ENCODE measurements at regions not wholly inside any gene's neighbourhood (a gene's known extent, or its start where the extent isn't known, plus 50 kb on each side); places are given as distances from the start of the nearest gene placed in this dataset.
"Not testable (repeated sequence)": the region's sequence is repeated elsewhere in the genome, so short reads cannot be mapped to it uniquely, and the experiment has no call there.

DNA sequence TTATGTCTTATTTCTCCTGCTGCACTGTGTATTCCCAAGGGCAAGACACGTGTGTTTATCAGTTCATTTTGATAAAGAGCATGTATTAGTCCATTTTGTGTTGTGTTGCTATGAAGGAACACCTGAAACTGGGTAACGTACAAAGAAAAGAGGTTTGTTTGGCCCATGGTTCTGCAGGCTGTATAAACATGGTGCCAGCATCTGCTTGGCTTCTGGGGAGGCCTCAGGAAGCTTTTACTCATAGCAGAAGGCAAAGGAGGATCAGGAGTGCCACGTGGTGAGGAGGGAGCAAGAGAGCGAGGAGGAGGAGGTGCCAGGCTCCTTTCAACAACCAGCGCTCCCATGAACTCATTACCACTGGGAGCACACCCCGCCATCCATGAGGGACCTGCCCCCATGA is 214.0 kb downstream of the UQCRFS1 start:
- TF ChIP-seq POLR2A (IDR thresholded peaks at IDR 0.05) (no peak), POLR2AphosphoS5 (IDR thresholded peaks at IDR 0.05) (no peak)
- TF ChIP-seq, protein P1, sequence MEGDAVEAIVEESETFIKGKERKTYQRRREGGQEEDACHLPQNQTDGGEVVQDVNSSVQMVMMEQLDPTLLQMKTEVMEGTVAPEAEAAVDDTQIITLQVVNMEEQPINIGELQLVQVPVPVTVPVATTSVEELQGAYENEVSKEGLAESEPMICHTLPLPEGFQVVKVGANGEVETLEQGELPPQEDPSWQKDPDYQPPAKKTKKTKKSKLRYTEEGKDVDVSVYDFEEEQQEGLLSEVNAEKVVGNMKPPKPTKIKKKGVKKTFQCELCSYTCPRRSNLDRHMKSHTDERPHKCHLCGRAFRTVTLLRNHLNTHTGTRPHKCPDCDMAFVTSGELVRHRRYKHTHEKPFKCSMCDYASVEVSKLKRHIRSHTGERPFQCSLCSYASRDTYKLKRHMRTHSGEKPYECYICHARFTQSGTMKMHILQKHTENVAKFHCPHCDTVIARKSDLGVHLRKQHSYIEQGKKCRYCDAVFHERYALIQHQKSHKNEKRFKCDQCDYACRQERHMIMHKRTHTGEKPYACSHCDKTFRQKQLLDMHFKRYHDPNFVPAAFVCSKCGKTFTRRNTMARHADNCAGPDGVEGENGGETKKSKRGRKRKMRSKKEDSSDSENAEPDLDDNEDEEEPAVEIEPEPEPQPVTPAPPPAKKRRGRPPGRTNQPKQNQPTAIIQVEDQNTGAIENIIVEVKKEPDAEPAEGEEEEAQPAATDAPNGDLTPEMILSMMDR (IDR thresholded peaks at IDR 0.05): no peak
- Histone ChIP-seq H3K4me1 (no peaks in the 10 kb centered on the region), H3K36me3 (no peaks in the 10 kb centered on the region), H3K4me3 (no peak overlapping the region), H3K27ac (no peak overlapping the region), H3K27me3 (peaks cover 0 to 4% of the 10 kb centered on the region in 2 donors), H3K9me3 (peaks cover 2 to 3% of the 10 kb centered on the region in 2 donors)
- intact Hi-C loops (cut with DNase I; ENCODE audit: low total_unique reads): no loop called here
- DNase-seq (ENCODE audit: low spot score in 2 of 2): no peak

DNA sequence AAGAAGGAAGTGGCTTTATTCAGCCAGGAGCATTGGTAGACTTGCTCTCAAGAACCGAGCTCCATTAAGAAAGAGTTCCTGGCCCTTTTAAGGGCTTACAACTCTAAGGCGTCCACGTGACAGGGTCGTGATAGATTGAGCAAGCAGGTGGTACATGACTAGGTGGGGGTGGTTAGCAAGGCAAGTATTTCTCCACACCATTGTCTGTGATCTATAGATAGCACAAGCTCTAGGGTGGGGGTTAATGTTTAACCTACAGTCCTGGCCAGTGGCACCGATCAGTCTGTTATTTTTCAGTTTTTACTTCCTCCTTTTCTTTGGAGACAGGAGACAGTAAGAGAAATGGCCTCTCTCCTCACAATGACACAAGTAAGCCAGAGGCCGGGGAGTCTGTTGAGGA is 215.1 kb downstream of the UQCRFS1 start:
- H3K9me3 ChIP-seq: peaks cover 9 to 13% of the 10 kb centered on the region in 2 donors
- H3K27me3 ChIP-seq; intact Hi-C loops (cut with DNase I; ENCODE audit: low total_unique reads); H3K27ac ChIP-seq; H3K36me3 ChIP-seq; DNase-seq (ENCODE audit: low spot score in 2 of 2); H3K4me3 ChIP-seq; H3K4me1 ChIP-seq: not testable (repeated sequence)

DNA sequence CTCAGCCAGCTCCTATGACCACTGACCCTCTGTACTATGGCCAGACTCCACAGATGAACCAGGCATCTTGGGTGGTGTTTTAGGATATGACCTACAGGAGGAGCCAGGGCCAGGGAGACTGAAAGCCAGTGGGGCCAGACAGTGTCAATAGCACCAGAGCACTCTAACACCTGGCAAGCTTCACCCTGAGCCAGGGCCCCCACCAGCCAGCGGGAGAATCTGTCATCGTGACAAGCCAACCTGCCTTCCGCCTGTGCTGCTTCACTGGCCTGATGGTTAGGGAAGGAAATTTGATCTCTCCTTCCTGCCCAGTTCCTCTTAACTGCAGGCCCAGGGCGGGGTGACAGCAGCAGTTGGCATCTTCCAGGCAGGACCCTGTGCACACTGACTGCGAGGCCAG is 222.4 kb downstream of the UQCRFS1 start:
- Histone ChIP-seq H3K36me3 (no peaks in the 10 kb centered on the region), H3K27ac (no peak overlapping the region), H3K4me3 (no peak overlapping the region), H3K27me3 (peaks cover 0 to 5% of the 10 kb centered on the region in 2 donors), H3K4me1 (no peaks in the 10 kb centered on the region), H3K9me3 (peaks cover 7 to 13% of the 10 kb centered on the region in 2 donors)
- no peak for DNase-seq (ENCODE audit: low spot score in 2 of 2)
- intact Hi-C loops (cut with DNase I; ENCODE audit: low total_unique reads): no loop called here
- TF ChIP-seq, protein P1 (IDR thresholded peaks at IDR 0.05): no peak
- no peak for TF ChIP-seq POLR2AphosphoS5 (IDR thresholded peaks at IDR 0.05)
- no peak for TF ChIP-seq POLR2A (IDR thresholded peaks at IDR 0.05)

- intact Hi-C loops (cut with DNase I; ENCODE audit: low total_unique reads): no loop called here
- H3K9me3 ChIP-seq: peaks cover 7 to 13% of the 10 kb centered on the region in 2 donors
- H3K27ac ChIP-seq: no peak overlapping the region
- TF ChIP-seq, protein P1 (IDR thresholded peaks at IDR 0.05): no peak
- TF ChIP-seq POLR2A (IDR thresholded peaks at IDR 0.05): no peak
- no peak for TF ChIP-seq POLR2AphosphoS5 (IDR thresholded peaks at IDR 0.05)
- H3K4me1 ChIP-seq: no peaks in the 10 kb centered on the region
- H3K27me3 ChIP-seq: peaks cover 0 to 5% of the 10 kb centered on the region in 2 donors
- H3K4me3 ChIP-seq: no peak overlapping the region
- no peaks in the 10 kb centered on the region for H3K36me3 ChIP-seq
- DNase-seq (ENCODE audit: low spot score in 2 of 2): no peak
Observed at GRCh38 chr19:28989739-28990138, 223.2 kb downstream of the UQCRFS1 start.

- intact Hi-C loops (cut with DNase I; ENCODE audit: low total_unique reads): no loop called here
- H3K27me3 ChIP-seq: peaks cover 0 to 5% of the 10 kb centered on the region in 2 donors
Observed at GRCh38 chr19:28988066-28988465, 224.9 kb downstream of the UQCRFS1 start.

More at GRCh38 chr19:28988066-28988465, 224.9 kb downstream of the UQCRFS1 start:
- no peaks in the 10 kb centered on the region for H3K4me1 ChIP-seq
- no peak for DNase-seq (ENCODE audit: low spot score in 2 of 2)
- TF ChIP-seq POLR2AphosphoS5 (IDR thresholded peaks at IDR 0.05) (no peak), POLR2A (IDR thresholded peaks at IDR 0.05) (no peak)
- TF ChIP-seq, protein P1 (IDR thresholded peaks at IDR 0.05): no peak
- H3K4me3 ChIP-seq: no peak overlapping the region
- peaks cover 0 to 1% of the 10 kb centered on the region in 2 donors for H3K9me3 ChIP-seq
- H3K27ac ChIP-seq: no peak overlapping the region
- no peaks in the 10 kb centered on the region for H3K36me3 ChIP-seq
